GM12865 (cell line): ENCODE measurements at regions not wholly inside any gene's neighbourhood (a gene's known extent, or its start where the extent isn't known, plus 50 kb on each side); places are given as distances from the start of the nearest gene placed in this dataset.

Source experiments
- DNase-seq: peaks from one replicate; pipeline ENCODE4 v3.0.0; 2010; ENCODE audit warnings: low read depth
- H3K4me3 ChIP-seq: 2 replicates; pipeline ENCODE4 v1.5.1; 2011; ENCODE audit warnings: mild to moderate bottlenecking, low read depth, low read length, control low read depth
- CTCF ChIP-seq: IDR thresholded peaks from 2 replicates; pipeline ENCODE4 v1.5.1; 2011; ENCODE audit warnings: low read length, control low read depth, low read depth, inconsistent platforms; ENCODE audit not compliant: insufficient read depth; ENCODE audit errors: missing control alignments

DNA sequence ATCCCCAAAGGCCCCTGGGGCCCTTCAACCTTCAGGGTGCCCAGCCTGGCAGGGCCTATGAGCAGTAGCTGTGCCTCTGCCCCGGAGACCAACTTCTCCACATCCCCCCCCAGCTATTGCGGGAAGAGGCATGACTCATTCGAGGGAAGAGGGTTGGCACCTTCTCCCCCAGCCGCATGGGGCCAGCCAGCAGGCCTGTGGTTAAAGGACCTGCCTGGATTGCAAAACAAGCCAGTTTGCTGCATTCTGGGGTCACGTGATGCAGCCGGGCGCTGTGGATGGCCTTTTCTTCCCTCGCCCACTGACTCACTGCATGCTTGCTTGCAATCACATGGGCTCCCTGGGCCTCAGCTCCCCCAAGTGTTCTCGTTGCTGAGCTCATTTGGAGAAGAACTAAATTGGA lies 182.5 kb downstream of the MAFB start:
- no peak for DNase-seq
- no peak overlapping the region for H3K4me3 ChIP-seq
- TF ChIP-seq CTCF, result no peak

GRCh38 chr20:40503119-40503518 lies 185.9 kb downstream of the MAFB start:
- DNase-seq, result no peak
- H3K4me3 ChIP-seq, result no peak overlapping the region
- TF ChIP-seq CTCF, result no peak

DNA sequence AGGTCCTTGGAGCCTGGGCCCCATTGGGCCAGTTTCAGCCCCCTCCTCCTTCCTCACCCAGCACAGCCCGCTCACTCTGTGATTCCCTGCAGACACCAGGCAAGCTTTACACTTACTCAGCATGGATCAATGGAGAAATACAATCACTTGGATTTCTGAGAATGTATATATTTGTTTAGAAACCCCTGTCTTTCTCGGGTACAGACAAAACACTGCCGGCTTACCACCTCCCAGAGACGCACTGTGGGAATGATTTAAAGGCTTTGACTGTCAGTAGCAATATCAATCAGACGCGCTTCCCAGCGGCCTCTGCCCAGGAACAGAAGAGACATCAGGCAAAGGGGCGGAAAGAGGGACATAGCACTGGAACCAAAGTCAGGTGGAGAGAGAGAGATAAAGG lies 186.5 kb downstream of the MAFB start:
- no peak overlapping the region for H3K4me3 ChIP-seq
- DNase-seq, result no peak
- TF ChIP-seq CTCF, result no peak

DNA sequence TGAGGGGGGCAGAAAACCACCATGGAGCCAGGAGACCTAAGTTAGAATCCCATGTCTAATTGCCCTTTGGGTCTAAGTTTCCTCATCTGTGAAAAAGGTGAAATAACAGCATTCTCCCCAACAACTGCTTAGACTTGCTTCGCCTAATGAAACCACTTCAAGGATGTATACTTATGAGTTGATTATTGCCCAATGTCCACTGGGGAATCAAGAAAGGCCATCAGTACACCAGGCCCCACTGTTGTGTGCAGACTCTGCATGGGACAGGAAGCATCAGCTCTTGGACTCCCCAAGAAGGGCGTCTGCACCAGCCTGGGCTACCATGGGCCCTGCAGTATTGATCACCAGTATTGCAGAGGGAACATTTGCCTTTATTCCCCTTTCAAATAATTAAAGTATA lies 189.6 kb downstream of the MAFB start:
- DNase-seq, result no peak
- no peak for TF ChIP-seq CTCF
- H3K4me3 ChIP-seq, result no peak overlapping the region

DNA sequence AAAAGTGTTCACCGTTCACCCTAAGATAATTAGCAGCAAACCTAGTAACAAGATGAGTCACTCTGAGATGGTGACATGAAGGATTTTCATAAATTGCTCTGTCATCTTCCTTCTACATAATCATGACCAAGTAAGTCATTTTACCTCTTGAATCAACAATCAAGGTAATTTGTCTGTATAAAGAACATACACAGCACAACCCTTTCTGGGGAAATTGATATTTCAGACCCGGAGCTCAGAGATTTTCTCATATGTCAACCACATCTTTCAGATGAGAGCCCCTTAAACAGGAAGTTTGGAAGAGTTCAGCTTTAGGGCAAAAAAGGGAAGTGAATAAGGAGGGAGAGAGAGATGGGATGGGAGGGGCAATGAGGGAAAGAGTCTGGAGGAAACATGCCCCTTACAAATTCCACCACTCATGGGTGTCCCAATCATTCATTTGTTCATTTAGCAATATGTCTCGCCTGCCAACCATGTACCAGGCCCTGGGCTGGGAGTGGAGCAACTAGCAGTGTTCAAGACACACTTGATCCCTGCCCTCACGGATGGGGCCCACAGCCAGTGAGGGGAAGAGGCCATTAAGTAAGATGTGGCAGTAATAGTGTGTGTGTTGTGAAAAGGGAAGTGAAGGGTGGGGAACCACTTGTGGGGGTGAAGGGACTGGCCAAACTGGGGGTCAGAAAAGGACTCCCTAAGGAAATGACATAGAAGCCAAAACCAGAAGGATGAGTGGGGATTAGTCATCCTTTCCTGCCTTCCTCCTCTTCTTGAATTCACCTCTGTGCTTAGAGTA lies 190.9 kb downstream of the MAFB start:
- H3K4me3 ChIP-seq, result no peak overlapping the region
- TF ChIP-seq CTCF, result no peak
- peak; percentile 5 for DNase-seq

- no peak for TF ChIP-seq CTCF
- H3K4me3 ChIP-seq, result no peak overlapping the region
- DNase-seq, result no peak
These were observed 193.1 kb downstream of the MAFB start for GRCh38 chr20:40495956-40496355.

DNA sequence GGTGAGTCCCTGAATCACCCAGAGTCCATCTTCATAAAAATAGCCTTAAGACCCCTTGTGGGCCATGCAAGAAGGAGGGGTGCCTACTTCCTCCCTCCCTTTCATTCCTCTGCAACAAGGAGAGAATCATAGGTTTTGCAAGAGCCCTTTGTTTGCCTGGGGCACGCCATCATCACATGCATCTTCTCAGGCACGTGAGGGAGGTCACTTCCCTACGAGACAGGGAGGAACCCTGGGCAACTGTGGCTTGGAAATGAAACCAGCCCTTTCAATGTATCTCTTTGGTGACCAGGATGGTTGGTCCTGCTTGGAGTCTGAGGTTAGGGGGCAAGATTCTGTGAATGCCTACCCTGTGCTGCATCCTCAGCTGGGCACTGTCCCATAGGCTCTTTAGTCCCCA lies 194.8 kb downstream of the MAFB start:
- no peak overlapping the region for H3K4me3 ChIP-seq
- TF ChIP-seq CTCF, result no peak
- DNase-seq, result no peak
